ENCODE measurements at regions not wholly inside any gene's neighbourhood (a gene's known extent, or its start where the extent isn't known, plus 50 kb on each side); places are given as distances from the start of the nearest gene placed in this dataset.

DNA sequence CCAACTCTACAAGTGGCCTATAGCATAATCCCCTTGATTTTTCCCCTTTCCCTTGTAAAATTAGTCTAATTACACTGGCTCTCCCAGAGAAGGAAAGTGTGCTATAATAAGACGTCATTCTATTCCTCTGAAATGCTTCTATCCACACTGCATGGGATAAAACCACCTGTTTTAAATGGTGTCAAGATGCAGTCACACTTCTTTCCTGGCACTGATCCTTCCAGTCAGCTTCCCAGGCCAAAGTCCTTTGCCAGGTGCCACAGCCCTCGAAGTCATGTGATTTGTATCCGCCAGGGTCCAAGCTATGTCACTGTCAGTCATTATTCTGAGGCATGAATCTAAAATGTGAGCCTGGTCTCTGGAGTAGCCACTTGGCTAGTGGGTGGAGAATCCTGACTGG is 169.0 kb upstream of the KIAA1217 start:
- TF ChIP-seq, protein P1, sequence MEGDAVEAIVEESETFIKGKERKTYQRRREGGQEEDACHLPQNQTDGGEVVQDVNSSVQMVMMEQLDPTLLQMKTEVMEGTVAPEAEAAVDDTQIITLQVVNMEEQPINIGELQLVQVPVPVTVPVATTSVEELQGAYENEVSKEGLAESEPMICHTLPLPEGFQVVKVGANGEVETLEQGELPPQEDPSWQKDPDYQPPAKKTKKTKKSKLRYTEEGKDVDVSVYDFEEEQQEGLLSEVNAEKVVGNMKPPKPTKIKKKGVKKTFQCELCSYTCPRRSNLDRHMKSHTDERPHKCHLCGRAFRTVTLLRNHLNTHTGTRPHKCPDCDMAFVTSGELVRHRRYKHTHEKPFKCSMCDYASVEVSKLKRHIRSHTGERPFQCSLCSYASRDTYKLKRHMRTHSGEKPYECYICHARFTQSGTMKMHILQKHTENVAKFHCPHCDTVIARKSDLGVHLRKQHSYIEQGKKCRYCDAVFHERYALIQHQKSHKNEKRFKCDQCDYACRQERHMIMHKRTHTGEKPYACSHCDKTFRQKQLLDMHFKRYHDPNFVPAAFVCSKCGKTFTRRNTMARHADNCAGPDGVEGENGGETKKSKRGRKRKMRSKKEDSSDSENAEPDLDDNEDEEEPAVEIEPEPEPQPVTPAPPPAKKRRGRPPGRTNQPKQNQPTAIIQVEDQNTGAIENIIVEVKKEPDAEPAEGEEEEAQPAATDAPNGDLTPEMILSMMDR (IDR thresholded peaks at IDR 0.05), result no peak
- TF ChIP-seq POLR2AphosphoS5 (IDR thresholded peaks at IDR 0.05), result no peak
- no peak for TF ChIP-seq POLR2A (IDR thresholded peaks at IDR 0.05)
- no peak for TF ChIP-seq EP300 (IDR thresholded peaks at IDR 0.05)
